PC-3 (cell line): ENCODE measurements at regions not wholly inside any gene's neighbourhood (a gene's known extent, or its start where the extent isn't known, plus 50 kb on each side); places are given as distances from the start of the nearest gene placed in this dataset.

ENCODE experiments used
- ATAC-seq: fragments of 200-7000 bp; cut with Tn5 transposase; 2 replicates; pipeline ENCODE4 v1.9.1; 2020; ENCODE audit warnings: mild to moderate bottlenecking, moderate library complexity
- BruUV-seq: library from RNA; stranded (reverse); fragments of 400-500 nt; replicated peaks from 2 replicates; lab custom pipeline; 2021; lab: Mats Ljungman, UMichigan
- CTCF ChIA-PET: fragments of 300-600 bp; sonication (Branson Sonifier 250); formaldehyde crosslinking; loops from one replicate; lab custom pipeline; 2022; ENCODE audit warnings: antibody characterized with exemption; lab: Charles Lee
- POLR2A ChIA-PET: fragments of 300-600 bp; sonication (Branson Sonifier 250); formaldehyde crosslinking; loops from one replicate; lab custom pipeline; 2022; ENCODE audit warnings: antibody characterized with exemption; ENCODE audit not compliant: unreplicated experiment; lab: Charles Lee
- DNase-seq: peaks from one replicate; pipeline ENCODE4 v3.0.0-alpha.2; 2015
- H2AFZ ChIP-seq: fragments of 300-600 bp; sonication (generic); 2 replicates; pipeline ENCODE4 v1.6.0; 2016; ENCODE audit warnings: antibody characterized with exemption, low read length
- H3F3A ChIP-seq: fragments of 300-600 bp; sonication (generic); one replicate; pipeline ENCODE4 v1.6.0; 2017; ENCODE audit warnings: antibody characterized with exemption, low read length, control low read depth, mild to moderate bottlenecking; ENCODE audit not compliant: unreplicated experiment
- H3K27ac ChIP-seq: fragments of 300-600 bp; sonication (generic); 2 replicates; pipeline ENCODE4 v1.5.1; 2016; ENCODE audit warnings: mild to moderate bottlenecking, low read length
- H3K27me3 ChIP-seq: fragments of 300-600 bp; sonication (generic); 2 replicates; pipeline ENCODE4 v1.6.1; 2016; ENCODE audit warnings: low read length, mixed read lengths
- H3K36me3 ChIP-seq: fragments of 300-600 bp; sonication (generic); 2 replicates; pipeline ENCODE4 v1.6.1; 2016; ENCODE audit warnings: low read depth, mixed run types, low read length, mixed read lengths
- H3K4me1 ChIP-seq: fragments of 300-600 bp; sonication (generic); 2 replicates; pipeline ENCODE4 v1.5.1; 2016; ENCODE audit warnings: low read length; ENCODE audit not compliant: insufficient read depth
- H3K4me2 ChIP-seq: fragments of 300-600 bp; sonication (generic); 2 replicates; pipeline ENCODE4 v1.6.0; 2016; ENCODE audit warnings: low read length
- H3K4me3 ChIP-seq: fragments of 300-600 bp; sonication (generic); 2 replicates; pipeline ENCODE4 v1.5.1; 2016; ENCODE audit warnings: mild to moderate bottlenecking, low read length, mixed read lengths
- H3K79me2 ChIP-seq: fragments of 300-600 bp; sonication (generic); 2 replicates; pipeline ENCODE4 v1.6.1; 2017; ENCODE audit warnings: low read length, mixed read lengths
- H3K9ac ChIP-seq: fragments of 300-600 bp; sonication (generic); 2 replicates; pipeline ENCODE4 v1.6.0; 2016; ENCODE audit warnings: mild to moderate bottlenecking, low read length
- H3K9me2 ChIP-seq: fragments of 300-600 bp; sonication (generic); replicated peaks from 2 replicates; pipeline ENCODE4 v1.6.1; 2016; ENCODE audit warnings: mixed run types, low read length, mixed read lengths
- H3K9me3 ChIP-seq: fragments of 300-600 bp; sonication (generic); 2 replicates; pipeline ENCODE4 v1.6.1; 2016; ENCODE audit warnings: low read length, mixed read lengths
- H4K20me1 ChIP-seq: fragments of 300-600 bp; sonication (generic); 2 replicates; pipeline ENCODE4 v1.6.1; 2016; ENCODE audit warnings: low read length, mixed read lengths
- CTCF ChIP-seq: fragments of 300-600 bp; sonication (generic); conservative IDR thresholded peaks from 2 replicates; pipeline ENCODE4 v1.5.1; 2017; ENCODE audit warnings: antibody characterized with exemption, low read depth, mild to moderate bottlenecking, low read length
- EZH2 ChIP-seq: fragments of 300-600 bp; sonication (generic); IDR thresholded peaks from one replicate; pipeline ENCODE4 v1.6.1; 2017; ENCODE audit warnings: antibody characterized with exemption, mild to moderate bottlenecking, low read length; ENCODE audit not compliant: unreplicated experiment
- EZH2phosphoT487 ChIP-seq: fragments of 300-600 bp; sonication (generic); IDR thresholded peaks from 2 replicates; pipeline ENCODE4 v1.6.1; 2018; ENCODE audit warnings: mild to moderate bottlenecking, antibody characterized with exemption, low read length, borderline replicate concordance
- intact Hi-C: fragments of 100-400 bp; cut with micrococcal nuclease; formaldehyde crosslinking; loops from 2 replicates; pipeline ENCODE4 v1.9.0; 2023

GRCh38 chr4:110878956-110879355 is 256.1 kb upstream of the PITX2 start:
- no peak overlapping the region for H3K27ac ChIP-seq
- no peaks in the 10 kb centered on the region for H3K4me1 ChIP-seq
- DNase-seq = no peak
- intact Hi-C loops = no loop called here
- no peak overlapping the region for H3K4me2 ChIP-seq
- no peaks in the 10 kb centered on the region for H3K36me3 ChIP-seq
- no peaks in the 10 kb centered on the region for H4K20me1 ChIP-seq
- H3K9me3 ChIP-seq = no peaks in the 10 kb centered on the region
- no peaks in the 10 kb centered on the region for H3F3A ChIP-seq
- no peak for TF ChIP-seq CTCF
- TF ChIP-seq EZH2phosphoT487 = no peak
- no peak for TF ChIP-seq EZH2
- CTCF ChIA-PET = no interaction called here
- no peaks in the 10 kb centered on the region for H3K9me2 ChIP-seq
- no peak overlapping the region for H2AFZ ChIP-seq
- H3K9ac ChIP-seq = no peak overlapping the region
- no TSS peak for BruUV-seq
- no peaks in the 10 kb centered on the region for H3K27me3 ChIP-seq
- ATAC-seq = no peak
- no peak overlapping the region for H3K4me3 ChIP-seq
- H3K79me2 ChIP-seq = no peaks in the 10 kb centered on the region
- POLR2A ChIA-PET = no interaction called here

- Histone ChIP-seq H3K9me3 (no peaks in the 10 kb centered on the region), H3K36me3 (no peaks in the 10 kb centered on the region), H3K79me2 (no peaks in the 10 kb centered on the region), H3K27ac (no peak overlapping the region), H3K9ac (no peak overlapping the region), H3K4me1 (no peaks in the 10 kb centered on the region), H3F3A (no peaks in the 10 kb centered on the region), H3K9me2 (no peaks in the 10 kb centered on the region), H2AFZ (no peak overlapping the region), H4K20me1 (no peaks in the 10 kb centered on the region), H3K4me2 (no peak overlapping the region), H3K4me3 (no peak overlapping the region), H3K27me3 (no peaks in the 10 kb centered on the region)
- BruUV-seq = no TSS peak
- no peak for DNase-seq
- ChIA-PET POLR2A (no interaction called here), CTCF (no interaction called here)
- TF ChIP-seq EZH2phosphoT487 (no peak), CTCF (no peak), EZH2 (no peak)
- ATAC-seq = no peak
- intact Hi-C loops = loop anchor here (10.0 kb wide), 1 partner anchor 871 kb away; no protein-coding TSS in a partner anchor
Measured at GRCh38 chr4:110886270-110886669, 263.4 kb upstream of the PITX2 start.

GRCh38 chr4:110886856-110887255 is 264.0 kb upstream of the PITX2 start:
- Histone ChIP-seq H3K9me2 (no peaks in the 10 kb centered on the region), H2AFZ (no peak overlapping the region), H3K9ac (no peak overlapping the region), H4K20me1 (no peaks in the 10 kb centered on the region), H3K36me3 (no peaks in the 10 kb centered on the region), H3K79me2 (no peaks in the 10 kb centered on the region), H3K27me3 (no peaks in the 10 kb centered on the region), H3K4me3 (no peak overlapping the region), H3F3A (no peaks in the 10 kb centered on the region), H3K9me3 (no peaks in the 10 kb centered on the region), H3K4me1 (no peaks in the 10 kb centered on the region), H3K4me2 (no peak overlapping the region), H3K27ac (no peak overlapping the region)
- ATAC-seq = no peak
- intact Hi-C loops = loop anchor here (10.0 kb wide), 1 partner anchor 872 kb away; no protein-coding TSS in a partner anchor
- BruUV-seq = no TSS peak
- POLR2A ChIA-PET = no interaction called here
- TF ChIP-seq EZH2phosphoT487 = no peak
- CTCF ChIA-PET = no interaction called here
- DNase-seq = no peak
